22Rv1 (cell line): ENCODE measurements at regions not wholly inside any gene's neighbourhood (a gene's known extent, or its start where the extent isn't known, plus 50 kb on each side); places are given as distances from the start of the nearest gene placed in this dataset.

Source experiments
- H3K27ac ChIP-seq: fragments of 450-650 bp; 2 replicates; pipeline ENCODE4 v1.5.1; 2017
- CTCF ChIP-seq: fragments of 450-650 bp; IDR thresholded peaks from 2 replicates; pipeline ENCODE4 v1.5.1; 2017; ENCODE audit warnings: mild to moderate bottlenecking
- ZFX ChIP-seq: fragments of 450-650 bp; IDR thresholded peaks from 2 replicates; pipeline ENCODE4 v1.6.1; 2017; ENCODE audit warnings: antibody characterized with exemption, borderline replicate concordance

- H3K27ac ChIP-seq = no peak overlapping the region
- no peak for TF ChIP-seq ZFX
- TF ChIP-seq CTCF = no peak
Measured at GRCh38 chr7:124088590-124088989, 55.7 kb upstream of the TMEM229A start.

GRCh38 chr7:124086843-124087242 lies 54.0 kb upstream of the TMEM229A start:
- no peak overlapping the region for H3K27ac ChIP-seq
- TF ChIP-seq CTCF (no peak), ZFX (no peak)

- TF ChIP-seq CTCF (no peak), ZFX (no peak)
- peak overlapping the region; percentile 44 for H3K27ac ChIP-seq
Measured at GRCh38 chr7:124085179-124085578, 52.3 kb upstream of the TMEM229A start.

- no peak for TF ChIP-seq CTCF
- no peak for TF ChIP-seq ZFX
Measured at GRCh38 chr7:124084024-124084423, 51.2 kb upstream of the TMEM229A start.

More at GRCh38 chr7:124084024-124084423, 51.2 kb upstream of the TMEM229A start:
- H3K27ac ChIP-seq = no peak overlapping the region
